ENCODE measurements at regions not wholly inside any gene's neighbourhood (a gene's known extent, or its start where the extent isn't known, plus 50 kb on each side); places are given as distances from the start of the nearest gene placed in this dataset.

DNA sequence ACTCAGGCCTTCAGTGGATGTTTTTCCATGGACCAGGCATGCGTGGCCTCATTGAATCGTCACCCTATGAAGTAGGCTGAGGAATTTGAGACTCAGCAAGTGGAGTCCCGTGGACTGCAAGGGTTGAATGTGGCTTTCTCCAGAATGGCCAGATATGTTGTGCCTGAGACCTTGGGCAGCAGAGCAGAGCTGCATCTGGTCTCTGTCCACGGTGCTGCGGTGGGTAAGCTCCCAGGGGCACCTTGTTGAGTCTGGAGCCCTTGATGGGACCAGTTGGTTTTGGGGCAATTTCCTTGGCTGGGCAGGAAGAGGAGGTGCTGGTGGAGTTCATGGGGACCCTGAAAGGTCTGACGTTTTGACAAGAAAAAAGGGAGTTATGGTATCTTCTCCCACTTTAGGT, 368.1 kb upstream of the EEF2KMT start:
- intact Hi-C loops (cut with micrococcal nuclease), result no loop called here

DNA sequence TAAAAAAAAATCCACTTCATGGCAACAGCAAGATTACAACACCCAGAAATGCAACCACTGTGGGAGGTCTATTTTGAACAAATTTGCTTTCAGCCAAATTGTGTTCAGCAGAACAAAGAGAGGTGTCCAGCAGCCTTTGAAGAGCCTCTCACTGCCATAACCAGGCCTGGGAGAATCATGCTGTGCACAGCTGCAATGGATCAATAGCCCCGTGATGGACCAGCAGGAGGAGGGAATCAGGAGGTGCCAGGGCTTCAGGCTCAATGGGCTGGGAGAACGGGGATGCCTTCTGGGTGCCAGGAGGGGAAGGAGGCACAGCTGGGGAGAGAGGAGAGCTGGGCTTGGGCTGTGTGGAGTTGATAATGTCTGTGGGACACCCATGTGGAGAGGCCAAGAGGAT, 366.2 kb upstream of the EEF2KMT start:
- intact Hi-C loops (cut with micrococcal nuclease), result no loop called here

- intact Hi-C loops (cut with micrococcal nuclease), result no loop called here
Measured at GRCh38 chr16:5461574-5461973, 364.0 kb upstream of the EEF2KMT start.

- intact Hi-C loops (cut with micrococcal nuclease), result no loop called here
Measured at GRCh38 chr16:5461141-5461540, 363.5 kb upstream of the EEF2KMT start.

GRCh38 chr16:5460701-5461100, 363.1 kb upstream of the EEF2KMT start:
- intact Hi-C loops (cut with micrococcal nuclease), result no loop called here

- intact Hi-C loops (cut with micrococcal nuclease), result no loop called here
Measured at GRCh38 chr16:5459863-5460262, 362.3 kb upstream of the EEF2KMT start.

GRCh38 chr16:5455110-5455509, 357.5 kb upstream of the EEF2KMT start:
- intact Hi-C loops (cut with micrococcal nuclease), result no loop called here

DNA sequence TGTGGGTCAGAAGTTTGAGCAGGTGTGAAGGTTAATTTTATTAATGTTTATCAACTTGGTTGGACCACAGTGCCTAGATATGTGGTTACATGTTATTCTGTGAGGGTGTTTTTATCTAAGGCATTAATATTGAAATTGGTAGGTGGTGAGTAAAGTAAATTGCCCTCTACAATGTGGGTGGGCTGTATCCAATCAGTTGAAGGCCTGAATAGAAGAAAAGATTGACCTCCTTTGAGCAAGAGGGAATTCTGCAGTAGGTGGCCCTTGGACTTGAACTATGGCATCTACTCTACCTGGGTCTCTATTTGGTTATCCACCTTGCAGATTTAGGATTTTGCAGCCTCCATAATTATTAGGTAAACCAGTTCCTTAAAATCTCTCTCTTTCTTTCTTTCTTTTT, 356.8 kb upstream of the EEF2KMT start:
- intact Hi-C loops (cut with micrococcal nuclease), result no loop called here

- intact Hi-C loops (cut with micrococcal nuclease), result no loop called here
Measured at GRCh38 chr16:5451641-5452040, 354.0 kb upstream of the EEF2KMT start.

DNA sequence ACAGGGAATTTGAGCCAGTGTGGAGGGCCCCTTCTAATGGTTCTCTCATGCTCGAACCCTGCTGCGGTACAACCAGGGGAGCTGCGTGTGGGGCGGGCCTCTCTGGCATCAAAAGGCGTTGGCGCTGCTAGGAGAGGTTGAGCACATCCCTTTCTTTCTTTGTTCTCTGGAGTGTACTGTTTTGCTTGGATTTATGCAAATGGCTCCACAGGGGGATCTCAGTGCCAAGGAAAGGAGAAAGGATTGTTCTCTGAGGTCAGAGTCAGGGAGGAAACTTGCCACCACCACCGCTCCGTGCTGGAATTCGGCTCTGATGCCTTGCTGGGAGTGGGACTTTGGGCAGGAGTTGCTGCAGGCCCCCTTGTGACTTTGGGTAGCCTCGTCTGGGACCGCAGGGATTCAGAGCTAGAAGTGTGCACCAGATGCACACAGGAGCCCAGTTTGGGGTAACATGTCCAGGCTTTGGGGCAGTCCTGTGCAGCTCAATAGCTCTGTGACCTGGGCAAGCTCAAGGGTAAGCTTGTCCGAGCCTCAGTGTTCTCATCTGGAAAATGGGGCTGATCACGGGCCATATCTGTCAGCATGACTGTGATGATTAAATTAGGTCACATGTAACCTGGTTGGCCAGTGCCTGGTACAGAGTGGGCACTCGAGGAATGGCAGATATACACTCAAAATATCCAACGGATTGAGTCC, 353.0 kb upstream of the EEF2KMT start:
- intact Hi-C loops (cut with micrococcal nuclease), result no loop called here

GRCh38 chr16:5449901-5450300, 352.3 kb upstream of the EEF2KMT start:
- intact Hi-C loops (cut with micrococcal nuclease), result no loop called here

- intact Hi-C loops (cut with micrococcal nuclease), result no loop called here
Measured at GRCh38 chr16:5448798-5449197, 351.2 kb upstream of the EEF2KMT start.

- intact Hi-C loops (cut with micrococcal nuclease), result no loop called here
Measured at GRCh38 chr16:5447734-5448133, 350.1 kb upstream of the EEF2KMT start.

DNA sequence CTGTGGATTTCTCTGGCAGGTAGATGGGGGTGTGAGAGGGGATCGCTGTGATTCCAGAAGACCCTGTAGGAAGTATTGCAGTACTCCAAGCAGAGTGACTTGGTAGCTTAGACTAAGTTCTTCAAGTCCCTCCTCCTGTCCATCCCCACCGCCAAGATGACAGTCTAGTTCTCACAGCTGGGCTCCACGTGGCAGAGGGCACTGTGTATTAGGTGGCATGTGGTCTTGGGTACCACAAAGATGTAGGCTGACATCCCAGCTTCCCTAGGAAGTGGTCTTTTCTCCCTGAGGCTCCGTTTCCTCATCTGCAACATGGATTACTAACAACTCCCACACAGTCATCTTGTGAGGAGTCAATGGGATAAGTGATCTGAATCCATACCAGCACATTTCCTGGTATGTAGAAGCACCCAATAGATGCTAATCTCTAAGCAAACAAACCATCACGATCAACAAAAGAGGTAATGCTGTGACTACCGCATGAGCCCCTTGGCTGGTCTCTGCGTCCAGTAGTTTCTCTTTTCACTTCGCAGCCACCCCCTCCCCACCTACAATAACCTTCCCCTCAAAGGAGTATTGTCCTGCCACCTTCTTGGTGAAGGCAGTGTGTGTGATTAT, 349.1 kb upstream of the EEF2KMT start:
- intact Hi-C loops (cut with micrococcal nuclease), result no loop called here

- intact Hi-C loops (cut with micrococcal nuclease), result no loop called here
Measured at GRCh38 chr16:5444189-5444588, 346.6 kb upstream of the EEF2KMT start.

GRCh38 chr16:5442986-5443385, 345.4 kb upstream of the EEF2KMT start:
- intact Hi-C loops (cut with micrococcal nuclease), result no loop called here

GRCh38 chr16:5442054-5442453, 344.5 kb upstream of the EEF2KMT start:
- intact Hi-C loops (cut with micrococcal nuclease), result no loop called here

DNA sequence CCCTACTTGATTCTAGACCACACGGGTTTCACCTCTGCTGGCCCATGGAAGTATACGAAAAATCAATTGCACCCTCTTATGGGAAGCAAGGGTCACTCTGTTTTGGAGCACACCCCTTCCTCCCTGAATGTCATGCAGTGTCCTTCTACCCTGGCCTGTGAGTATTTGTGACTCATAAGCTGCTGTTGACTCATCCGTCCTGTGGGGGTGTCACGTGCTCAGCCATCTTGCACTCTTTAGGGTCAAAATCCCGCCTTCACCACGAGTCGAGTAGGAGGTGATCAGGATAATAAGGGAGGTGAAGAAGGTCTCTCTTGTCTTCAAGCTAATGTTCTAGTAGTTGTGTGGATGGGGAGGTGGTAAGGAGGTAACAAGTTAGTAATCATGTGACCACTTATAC, 341.0 kb upstream of the EEF2KMT start:
- intact Hi-C loops (cut with micrococcal nuclease), result no loop called here

GRCh38 chr16:5433587-5433986, 336.0 kb upstream of the EEF2KMT start:
- intact Hi-C loops (cut with micrococcal nuclease), result no loop called here

DNA sequence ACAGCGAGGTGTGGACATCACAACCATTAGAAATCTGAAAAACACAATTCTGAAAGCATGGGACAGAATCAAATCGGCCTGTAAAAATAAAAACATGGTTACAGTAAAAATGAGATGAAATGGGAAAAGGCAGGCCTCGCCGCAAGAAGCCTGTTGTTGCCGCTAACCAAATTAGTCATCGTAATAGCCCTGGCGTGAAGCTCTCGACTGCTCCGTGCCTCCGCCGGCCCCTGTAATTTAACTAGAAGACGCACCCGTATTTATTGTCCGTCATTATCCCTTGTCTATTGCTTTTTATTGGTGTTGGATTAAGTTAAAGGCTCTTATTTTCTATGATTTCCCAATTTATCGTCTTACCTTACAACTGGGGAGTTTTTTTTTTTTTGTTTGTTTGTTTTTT, 334.6 kb upstream of the EEF2KMT start:
- intact Hi-C loops (cut with micrococcal nuclease), result no loop called here

- intact Hi-C loops (cut with micrococcal nuclease), result no loop called here
Measured at GRCh38 chr16:5430598-5430997, 333.0 kb upstream of the EEF2KMT start.

DNA sequence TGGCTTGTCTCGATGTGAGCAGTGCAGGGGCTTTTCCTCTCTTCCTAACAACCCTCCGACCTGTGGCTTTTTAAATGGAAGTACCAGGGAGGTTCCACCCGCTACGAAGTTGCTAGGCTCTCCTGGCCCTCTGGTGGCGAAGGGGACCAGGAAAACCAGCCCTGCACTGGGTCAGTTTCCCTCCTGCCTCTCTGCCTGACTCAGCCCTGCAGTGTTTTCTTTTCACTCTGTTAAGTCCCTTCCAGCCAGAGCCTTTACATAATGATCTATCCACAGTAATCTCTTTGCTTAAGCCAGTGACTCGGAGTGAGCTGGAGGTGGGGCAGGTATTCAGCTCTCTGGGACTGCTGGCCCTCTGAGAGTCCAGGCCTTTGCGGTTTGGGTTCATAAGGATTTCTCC, 331.3 kb upstream of the EEF2KMT start:
- intact Hi-C loops (cut with micrococcal nuclease), result loop anchor here (10.0 kb wide), 1 partner anchor 56 kb away; no protein-coding TSS in a partner anchor

GRCh38 chr16:5427571-5427970, 330.0 kb upstream of the EEF2KMT start:
- intact Hi-C loops (cut with micrococcal nuclease), result loop anchor here (10.0 kb wide), 1 partner anchor 57 kb away; no protein-coding TSS in a partner anchor

Measured in T-helper 1 cell treated with Interleukin-12 subunit alpha and Interleukin-12 subunit beta and Interleukin-4 antibody, amounts not matched to agents 30 ng/mL and 1 ng/mL, for 36 hours (primary cell).